ENCODE measurements at regions not wholly inside any gene's neighbourhood (a gene's known extent, or its start where the extent isn't known, plus 50 kb on each side); places are given as distances from the start of the nearest gene placed in this dataset.

- Histone ChIP-seq H3K4me1 (ENCODE audit: control insufficient read depth, extremely low read depth, insufficient read depth, low read length) (no peaks in the 10 kb centered on the region), H3K9me3 (replicated peaks; ENCODE audit: control insufficient read depth, insufficient read depth, low read length) (no peaks in the 10 kb centered on the region), H4K20me1 (replicated peaks; ENCODE audit: control insufficient read depth, extremely low read depth, insufficient read depth, low read length) (no peaks in the 10 kb centered on the region), H3K36me3 (ENCODE audit: control insufficient read depth in 2 of 2, extremely low read depth in 1 of 2, insufficient read depth in 2 of 2, low read length in 2 of 2) (no peaks in the 10 kb centered on the region), H3K79me2 (ENCODE audit: control insufficient read depth, insufficient read depth, low read length) (no peaks in the 10 kb centered on the region), H3K4me2 (ENCODE audit: insufficient read depth, low read length) (no peak overlapping the region), H3K27ac (ENCODE audit: insufficient read depth, low read depth, low read length) (no peak overlapping the region), H3K9me1 (replicated peaks; ENCODE audit: control insufficient read depth, extremely low read depth, insufficient read depth, low read length) (no peaks in the 10 kb centered on the region), H3K9ac (replicated peaks; ENCODE audit: extremely low read depth, insufficient read depth, low read length) (no peak overlapping the region), H2AFZ (ENCODE audit: low read depth, low read length) (no peak overlapping the region), H3K27me3 (ENCODE audit: control insufficient read depth in 2 of 2, insufficient read depth in 2 of 2, low read length in 2 of 2) (peaks cover 0 to 4% of the 10 kb centered on the region in 2 experiments), H3K4me3 (replicated peaks in 1 of 3; ENCODE audit: insufficient read depth in 1 of 3, low read depth in 1 of 3, low read length in 3 of 3) (no peak overlapping the region)
- BruUV-seq (replicated peaks) = no TSS peak
- dilution Hi-C loops (cut with MboI; ENCODE audit: extremely low pct_ligation_motif_present, low sequenced_read_pairs) (no loop called here), intact Hi-C loops (cut with micrococcal nuclease) (no loop called here)
- FAIRE-seq = no peak
- ChIA-PET POLR2A (no interaction called here), CTCF (no interaction called here)
- TF ChIP-seq POLR2AphosphoS5 (IDR thresholded peaks at IDR 0.05; ENCODE audit: insufficient read depth, low read depth, low read length) (no peak), GATA2 (IDR thresholded peaks at IDR 0.05; ENCODE audit: insufficient read depth, insufficient read length, low read depth, low read length) (no peak), JUN (IDR thresholded peaks at IDR 0.05; ENCODE audit: borderline replicate concordance, insufficient read depth, insufficient read length, low read depth) (no peak), EZH2 (IDR thresholded peaks at IDR 0.05; ENCODE audit: borderline replicate concordance, low read depth, low read length, severe bottlenecking) (no peak), MAX (IDR thresholded peaks at IDR 0.05; ENCODE audit: insufficient read depth, insufficient read length) (no peak), CTCF (IDR thresholded peaks at IDR 0.05; ENCODE audit: extremely low read depth in 1 of 2, insufficient read depth in 1 of 2, low read depth in 1 of 2, low read length in 2 of 2) (no peak), FOS (IDR thresholded peaks at IDR 0.05; ENCODE audit: borderline replicate concordance, insufficient read depth, low read length) (no peak), POLR2A (IDR thresholded peaks at IDR 0.05; ENCODE audit: low read depth, low read length) (no peak), MYC (IDR thresholded peaks at IDR 0.05; ENCODE audit: low read depth, low read length) (no peak)
- DNase-seq (ENCODE audit: low read depth, low spot score) = no peak
Measured at GRCh38 chr4:77314697-77315096, 157.7 kb downstream of the CCNG2 start.

Data from endothelial cell of umbilical vein (primary cell).